Suprapubic skin (tissue), 4 donors: ENCODE measurements at regions not wholly inside any gene's neighbourhood (a gene's known extent, or its start where the extent isn't known, plus 50 kb on each side); places are given as distances from the start of the nearest gene placed in this dataset.
"Not testable (repeated sequence)": the region's sequence is repeated elsewhere in the genome, so short reads cannot be mapped to it uniquely, and the experiment has no call there.

Experiments used
- DNase-seq, 2 donors: peaks; one replicate each; pipeline ENCODE4 v3.0.0-alpha.2; 2019; ENCODE audit warnings: low spot score in 2 of 2
- H3K27ac ChIP-seq: fragments of 200-600 bp; sonication (generic); one replicate; pipeline ENCODE4 v1.5.1; 2019
- H3K27me3 ChIP-seq: fragments of 200-600 bp; sonication (generic); one replicate; pipeline ENCODE4 v1.5.1; 2019
- H3K36me3 ChIP-seq: fragments of 200-600 bp; sonication (generic); one replicate; pipeline ENCODE4 v1.5.1; 2019
- H3K4me1 ChIP-seq: fragments of 200-600 bp; sonication (generic); one replicate; pipeline ENCODE4 v1.5.1; 2019
- H3K4me3 ChIP-seq: fragments of 200-600 bp; sonication (generic); one replicate; pipeline ENCODE4 v1.5.1; 2019; ENCODE audit warnings: mild to moderate bottlenecking
- H3K9me3 ChIP-seq: fragments of 200-600 bp; sonication (generic); one replicate; pipeline ENCODE4 v1.5.1; 2019
- EP300 ChIP-seq: sonication (generic); formaldehyde crosslinking; IDR thresholded peaks from one replicate; pipeline ENCODE4 v1.6.1; 2017; ENCODE audit warnings: antibody characterized with exemption
- POLR2A ChIP-seq, 2 donors: fragments of 450-650 bp; IDR thresholded peaks; one replicate each; pipeline ENCODE4 v1.6.1; 2017; ENCODE audit warnings: antibody characterized with exemption in 2 of 2, mild to moderate bottlenecking in 2 of 2, moderate library complexity in 2 of 2
- POLR2AphosphoS5 ChIP-seq, 3 donors: sonication (generic); formaldehyde crosslinking; IDR thresholded peaks; one replicate each; pipeline ENCODE4 v1.6.1; 2017; ENCODE audit warnings: antibody characterized with exemption in 3 of 3
- WGBS: methylation state at CpG from one replicate; pipeline ENCODE4 v1.1.5; 2018; 5-methylcytosine and 5-hydroxymethylcytosine counted together
- TF ChIP-seq, protein P1 (sequence below), 2 donors: fragments of 200-600 bp in 1 of 2; fragments of 450-650 bp in 1 of 2; sonication (generic) in 1 of 2; IDR thresholded peaks; one replicate each; pipeline ENCODE4 v1.5.1; 2016 to 2019; ENCODE audit warnings: antibody characterized with exemption in 2 of 2, mild to moderate bottlenecking in 1 of 2, moderate library complexity in 1 of 2

DNA sequence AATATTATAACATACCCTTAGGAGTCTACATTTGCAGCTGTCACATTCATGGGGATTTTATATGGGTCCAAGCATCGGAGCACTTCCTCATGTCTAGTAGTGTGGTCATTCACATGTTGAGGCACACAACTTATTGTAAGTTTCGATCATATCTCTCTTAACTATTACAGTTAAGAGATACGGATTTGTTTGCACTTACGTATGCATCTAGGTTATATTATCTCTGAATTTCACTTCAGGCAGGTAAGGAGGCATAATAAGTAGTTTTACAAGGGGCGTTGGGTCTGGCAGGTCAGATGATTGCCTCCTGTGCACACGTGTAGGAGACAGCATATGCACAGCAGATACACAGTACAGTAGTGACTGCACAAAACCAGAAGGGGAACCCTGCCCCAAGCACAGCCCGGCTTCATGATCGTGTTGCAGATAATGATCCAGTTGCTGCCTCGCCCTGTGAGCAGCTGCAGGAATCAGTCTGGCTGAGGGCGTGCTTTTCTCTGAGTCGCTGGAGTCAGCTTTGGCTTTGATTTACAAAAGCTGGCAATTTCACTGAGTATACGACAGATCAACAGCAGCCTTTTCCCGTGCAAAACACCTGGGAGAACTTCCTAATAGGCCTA lies 302.9 kb upstream of the GATB start:
- no peak for TF ChIP-seq EP300
- TF ChIP-seq POLR2A (IDR thresholded peaks at IDR 0.05), result no peak
- TF ChIP-seq POLR2AphosphoS5 (IDR thresholded peaks at IDR 0.05), result no peak
- TF ChIP-seq, protein P1, sequence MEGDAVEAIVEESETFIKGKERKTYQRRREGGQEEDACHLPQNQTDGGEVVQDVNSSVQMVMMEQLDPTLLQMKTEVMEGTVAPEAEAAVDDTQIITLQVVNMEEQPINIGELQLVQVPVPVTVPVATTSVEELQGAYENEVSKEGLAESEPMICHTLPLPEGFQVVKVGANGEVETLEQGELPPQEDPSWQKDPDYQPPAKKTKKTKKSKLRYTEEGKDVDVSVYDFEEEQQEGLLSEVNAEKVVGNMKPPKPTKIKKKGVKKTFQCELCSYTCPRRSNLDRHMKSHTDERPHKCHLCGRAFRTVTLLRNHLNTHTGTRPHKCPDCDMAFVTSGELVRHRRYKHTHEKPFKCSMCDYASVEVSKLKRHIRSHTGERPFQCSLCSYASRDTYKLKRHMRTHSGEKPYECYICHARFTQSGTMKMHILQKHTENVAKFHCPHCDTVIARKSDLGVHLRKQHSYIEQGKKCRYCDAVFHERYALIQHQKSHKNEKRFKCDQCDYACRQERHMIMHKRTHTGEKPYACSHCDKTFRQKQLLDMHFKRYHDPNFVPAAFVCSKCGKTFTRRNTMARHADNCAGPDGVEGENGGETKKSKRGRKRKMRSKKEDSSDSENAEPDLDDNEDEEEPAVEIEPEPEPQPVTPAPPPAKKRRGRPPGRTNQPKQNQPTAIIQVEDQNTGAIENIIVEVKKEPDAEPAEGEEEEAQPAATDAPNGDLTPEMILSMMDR (IDR thresholded peaks at IDR 0.05), result no peak
- H3K36me3 ChIP-seq, result no peaks in the 10 kb centered on the region
- H3K4me1 ChIP-seq, result peaks cover 23% of the 10 kb centered on the region
- H3K9me3 ChIP-seq, result no peaks in the 10 kb centered on the region
- 42% methylated on average over 11 of the region's 13 CpGs for WGBS
- DNase-seq, result peak in 1 of 2 donors; percentile 70
- no peak overlapping the region for H3K4me3 ChIP-seq
- H3K27me3 ChIP-seq, result no peaks in the 10 kb centered on the region
- peak overlapping the region; percentile 39 for H3K27ac ChIP-seq

DNA sequence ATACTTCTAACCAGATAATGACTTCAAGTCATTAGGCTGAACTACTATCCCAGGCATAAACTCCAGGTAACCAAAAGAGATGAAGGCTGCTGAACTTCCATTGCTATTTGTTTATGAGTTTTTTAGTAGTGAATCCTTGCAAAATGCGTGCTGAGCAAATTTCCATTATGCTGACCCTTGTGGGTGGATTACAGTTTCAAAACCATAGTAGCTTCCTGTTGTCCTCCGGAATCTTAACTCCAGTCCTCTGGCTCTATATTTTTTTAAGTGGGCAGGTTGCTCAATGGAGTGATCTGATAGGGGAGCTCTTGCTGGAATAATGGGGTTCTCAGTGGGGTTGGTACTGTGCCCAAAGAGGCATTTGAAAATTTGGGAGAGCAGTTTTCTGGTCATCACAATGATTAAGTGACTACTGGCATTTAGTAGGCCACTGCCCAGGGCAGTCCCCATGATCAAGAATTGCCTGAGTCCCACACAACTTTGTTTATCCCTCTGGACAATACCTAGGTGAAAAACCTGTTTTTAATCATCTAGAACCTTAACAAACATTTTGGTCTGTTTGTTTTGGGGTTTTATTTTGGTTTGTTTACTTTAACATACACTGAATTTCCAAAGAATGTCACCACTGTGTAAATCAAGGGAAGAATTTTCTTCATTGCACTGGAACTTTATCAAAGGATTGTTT lies 302.3 kb upstream of the GATB start:
- Histone ChIP-seq H3K27me3 (no peaks in the 10 kb centered on the region), H3K36me3 (no peaks in the 10 kb centered on the region), H3K4me1 (peaks cover 23% of the 10 kb centered on the region), H3K4me3 (no peak overlapping the region), H3K27ac (no peak overlapping the region), H3K9me3 (no peaks in the 10 kb centered on the region)
- TF ChIP-seq, protein P1 (IDR thresholded peaks at IDR 0.05), result no peak
- TF ChIP-seq EP300, result no peak
- no peak for TF ChIP-seq POLR2AphosphoS5 (IDR thresholded peaks at IDR 0.05)
- no peak for TF ChIP-seq POLR2A (IDR thresholded peaks at IDR 0.05)
- 35% methylated on average over 2 of the region's 2 CpGs for WGBS
- no peak for DNase-seq

DNA sequence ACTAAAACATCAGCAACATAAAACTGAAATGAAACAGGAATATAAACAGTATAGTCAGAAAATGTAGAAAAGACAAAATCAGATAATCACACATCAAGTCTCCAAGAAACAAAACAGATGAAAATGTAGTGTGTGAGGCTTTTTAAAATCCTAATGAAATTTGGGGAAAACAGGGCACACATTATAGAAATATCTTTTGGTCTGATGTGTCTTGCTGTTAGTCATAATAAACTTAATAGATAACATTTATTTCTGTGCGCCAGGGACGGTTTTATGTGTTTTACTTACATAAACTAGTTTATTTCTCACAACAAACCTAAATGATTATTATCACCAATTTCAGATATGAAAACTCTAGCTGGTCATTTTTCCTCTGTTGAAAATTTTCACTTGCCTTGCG lies 293.9 kb upstream of the GATB start:
- Histone ChIP-seq H3K9me3 (peaks cover 7% of the 10 kb centered on the region), H3K36me3 (no peaks in the 10 kb centered on the region), H3K27me3 (no peaks in the 10 kb centered on the region), H3K4me1 (no peaks in the 10 kb centered on the region), H3K27ac (no peak overlapping the region), H3K4me3 (no peak overlapping the region)
- 62% methylated on average over 3 of the region's 3 CpGs for WGBS
- no peak for TF ChIP-seq EP300
- TF ChIP-seq POLR2A (IDR thresholded peaks at IDR 0.05), result no peak
- TF ChIP-seq, protein P1 (IDR thresholded peaks at IDR 0.05), result no peak
- no peak for TF ChIP-seq POLR2AphosphoS5 (IDR thresholded peaks at IDR 0.05)
- DNase-seq, result no peak

DNA sequence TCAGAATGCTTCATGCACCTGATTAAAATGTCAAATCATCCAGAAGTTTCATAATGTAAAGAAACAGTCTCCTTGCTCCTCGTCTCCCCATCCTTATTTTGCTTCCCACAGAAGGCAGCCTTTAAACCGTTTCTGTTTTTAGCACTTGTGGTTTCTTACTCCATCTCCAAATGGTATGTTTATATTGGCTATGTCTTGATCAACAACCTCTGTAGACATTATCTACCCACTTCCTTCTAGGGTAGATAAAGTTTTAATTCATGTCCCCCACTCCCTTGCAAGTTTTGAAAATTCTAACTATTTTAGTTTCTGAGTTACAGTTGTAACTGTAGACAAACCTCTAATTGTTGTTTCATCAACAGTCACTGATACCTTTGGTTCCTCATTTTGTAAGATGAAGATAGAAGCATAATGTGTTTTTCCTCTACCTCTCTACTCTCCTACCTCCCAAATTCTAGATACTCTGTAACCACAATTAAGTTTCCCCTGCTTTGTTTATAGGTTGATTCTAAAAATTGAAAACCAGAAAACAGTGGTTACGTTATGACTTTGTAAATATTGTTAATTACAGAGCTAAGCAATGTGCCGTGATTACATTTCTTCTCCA lies 291.7 kb upstream of the GATB start:
- Histone ChIP-seq H3K27me3 (no peaks in the 10 kb centered on the region), H3K27ac (no peak overlapping the region), H3K36me3 (no peaks in the 10 kb centered on the region), H3K4me3 (no peak overlapping the region), H3K4me1 (no peaks in the 10 kb centered on the region), H3K9me3 (peaks cover 7% of the 10 kb centered on the region)
- TF ChIP-seq POLR2AphosphoS5 (IDR thresholded peaks at IDR 0.05) (no peak), EP300 (no peak), POLR2A (IDR thresholded peaks at IDR 0.05) (no peak)
- TF ChIP-seq, protein P1 (IDR thresholded peaks at IDR 0.05), result no peak
- WGBS, result 67% methylated on average over 4 of the region's 4 CpGs
- no peak for DNase-seq

DNA sequence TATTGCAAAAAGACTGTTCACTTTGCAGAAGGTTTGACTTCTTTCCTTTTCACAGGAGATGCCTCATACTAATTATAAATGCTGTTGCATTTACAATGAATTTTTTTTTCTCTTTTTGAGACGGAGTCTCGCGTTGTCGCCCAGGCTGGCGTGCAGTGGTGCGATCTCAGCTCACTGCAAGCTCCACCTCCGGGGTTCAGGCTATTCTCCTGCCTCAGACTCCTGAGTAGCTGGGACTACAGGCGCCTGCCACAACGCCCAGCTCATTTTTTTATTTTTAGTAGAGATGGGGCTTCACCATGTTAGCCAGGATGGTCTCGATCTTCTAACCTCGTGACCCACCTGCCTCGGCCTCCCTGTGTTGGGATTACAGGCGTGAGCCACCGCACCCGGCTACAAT lies 290.5 kb upstream of the GATB start:
- H3K9me3 ChIP-seq, H3K27me3 ChIP-seq, H3K4me3 ChIP-seq, H3K27ac ChIP-seq, DNase-seq, H3K4me1 ChIP-seq, H3K36me3 ChIP-seq: not testable (repeated sequence)
- WGBS, result 95% methylated on average over 15 of the region's 15 CpGs
